IMR-90 (cell line): ENCODE measurements at regions not wholly inside any gene's neighbourhood (a gene's known extent, or its start where the extent isn't known, plus 50 kb on each side); places are given as distances from the start of the nearest gene placed in this dataset.

Experiments used
- CHD1 ChIP-seq: IDR thresholded peaks from 2 replicates; pipeline ENCODE4 v1.6.1; 2012; ENCODE audit warnings: low read depth, low read length, improper control_type of control experiment
- MAFK ChIP-seq: IDR thresholded peaks from 2 replicates; pipeline ENCODE4 v1.6.1; 2012; ENCODE audit warnings: low read depth, low read length, improper control_type of control experiment
- MXI1 ChIP-seq: IDR thresholded peaks from 2 replicates; pipeline ENCODE4 v1.6.1; 2012; ENCODE audit warnings: low read depth, mild to moderate bottlenecking, low read length, moderate library complexity, borderline replicate concordance
- NFE2L2 ChIP-seq: fragments of 150-350 bp; IDR thresholded peaks from 2 replicates; pipeline ENCODE4 v1.6.1; 2016; ENCODE audit warnings: low read depth, mild to moderate bottlenecking, low read length
- POLR2A ChIP-seq: IDR thresholded peaks from 2 replicates; pipeline ENCODE4 v1.6.1; 2012; ENCODE audit warnings: mild to moderate bottlenecking, low read depth, low read length
- RAD21 ChIP-seq: IDR thresholded peaks from 2 replicates; pipeline ENCODE4 v1.6.1; 2012; ENCODE audit warnings: low read length, improper control_type of control experiment
- RCOR1 ChIP-seq: IDR thresholded peaks from 2 replicates; pipeline ENCODE4 v1.6.1; 2012; ENCODE audit warnings: mild to moderate bottlenecking, low read length, improper control_type of control experiment; ENCODE audit not compliant: insufficient replicate concordance
- RFX5 ChIP-seq: IDR thresholded peaks from 2 replicates; pipeline ENCODE4 v1.8.0; 2012; ENCODE audit warnings: low read depth, mild to moderate bottlenecking, low read length, moderate library complexity
- SMC3 ChIP-seq: fragments of 150-350 bp; IDR thresholded peaks from 2 replicates; pipeline ENCODE4 v1.6.1; 2016; ENCODE audit warnings: low read depth, mild to moderate bottlenecking, antibody characterized with exemption, low read length, moderate library complexity
- TF ChIP-seq, protein P1 (sequence below): conservative IDR thresholded peaks from 2 replicates; pipeline ENCODE4 v1.5.1; 2012; ENCODE audit warnings: mild to moderate bottlenecking, low read depth, low read length, improper control_type of control experiment
- TF ChIP-seq, protein P2 (sequence below): fragments of 150-350 bp; IDR thresholded peaks from 2 replicates; pipeline ENCODE4 v1.6.1; 2016; ENCODE audit warnings: low read depth, mild to moderate bottlenecking, low read length, moderate library complexity, borderline replicate concordance
- TF ChIP-seq, protein P3 (sequence below): fragments of 150-350 bp; IDR thresholded peaks from 2 replicates; pipeline ENCODE4 v1.6.1; 2017; ENCODE audit warnings: mild to moderate bottlenecking, antibody characterized with exemption, low read length, low read depth

DNA sequence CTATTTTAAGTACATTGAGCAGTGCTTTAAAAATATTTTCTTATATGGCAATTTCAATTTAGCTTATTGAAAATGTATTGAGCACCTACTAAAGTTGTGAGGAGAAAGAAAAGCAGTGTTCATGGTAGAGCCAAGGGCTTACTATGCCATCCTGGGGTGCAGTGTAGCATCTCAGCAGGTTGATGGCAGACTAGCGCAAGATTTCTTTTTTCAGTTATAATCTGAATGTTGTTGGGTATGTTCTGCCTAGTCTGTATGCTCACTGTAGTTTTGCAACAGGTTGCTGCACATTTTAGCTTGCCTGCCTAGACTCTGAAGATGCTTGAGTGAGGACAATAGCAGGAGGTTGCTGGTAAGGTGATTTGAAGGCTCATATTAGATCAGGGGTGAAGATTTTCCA lies 103.1 kb upstream of the UNC13C start:
- TF ChIP-seq POLR2A (no peak), RCOR1 (no peak), SMC3 (no peak), MAFK (no peak), RFX5 (no peak), NFE2L2 (no peak), RAD21 (no peak), MXI1 (no peak), CHD1 (no peak)
- TF ChIP-seq, protein P1, sequence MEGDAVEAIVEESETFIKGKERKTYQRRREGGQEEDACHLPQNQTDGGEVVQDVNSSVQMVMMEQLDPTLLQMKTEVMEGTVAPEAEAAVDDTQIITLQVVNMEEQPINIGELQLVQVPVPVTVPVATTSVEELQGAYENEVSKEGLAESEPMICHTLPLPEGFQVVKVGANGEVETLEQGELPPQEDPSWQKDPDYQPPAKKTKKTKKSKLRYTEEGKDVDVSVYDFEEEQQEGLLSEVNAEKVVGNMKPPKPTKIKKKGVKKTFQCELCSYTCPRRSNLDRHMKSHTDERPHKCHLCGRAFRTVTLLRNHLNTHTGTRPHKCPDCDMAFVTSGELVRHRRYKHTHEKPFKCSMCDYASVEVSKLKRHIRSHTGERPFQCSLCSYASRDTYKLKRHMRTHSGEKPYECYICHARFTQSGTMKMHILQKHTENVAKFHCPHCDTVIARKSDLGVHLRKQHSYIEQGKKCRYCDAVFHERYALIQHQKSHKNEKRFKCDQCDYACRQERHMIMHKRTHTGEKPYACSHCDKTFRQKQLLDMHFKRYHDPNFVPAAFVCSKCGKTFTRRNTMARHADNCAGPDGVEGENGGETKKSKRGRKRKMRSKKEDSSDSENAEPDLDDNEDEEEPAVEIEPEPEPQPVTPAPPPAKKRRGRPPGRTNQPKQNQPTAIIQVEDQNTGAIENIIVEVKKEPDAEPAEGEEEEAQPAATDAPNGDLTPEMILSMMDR, result no peak
- TF ChIP-seq, protein P2, sequence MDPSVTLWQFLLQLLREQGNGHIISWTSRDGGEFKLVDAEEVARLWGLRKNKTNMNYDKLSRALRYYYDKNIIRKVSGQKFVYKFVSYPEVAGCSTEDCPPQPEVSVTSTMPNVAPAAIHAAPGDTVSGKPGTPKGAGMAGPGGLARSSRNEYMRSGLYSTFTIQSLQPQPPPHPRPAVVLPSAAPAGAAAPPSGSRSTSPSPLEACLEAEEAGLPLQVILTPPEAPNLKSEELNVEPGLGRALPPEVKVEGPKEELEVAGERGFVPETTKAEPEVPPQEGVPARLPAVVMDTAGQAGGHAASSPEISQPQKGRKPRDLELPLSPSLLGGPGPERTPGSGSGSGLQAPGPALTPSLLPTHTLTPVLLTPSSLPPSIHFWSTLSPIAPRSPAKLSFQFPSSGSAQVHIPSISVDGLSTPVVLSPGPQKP, result no peak
- TF ChIP-seq, protein P3, sequence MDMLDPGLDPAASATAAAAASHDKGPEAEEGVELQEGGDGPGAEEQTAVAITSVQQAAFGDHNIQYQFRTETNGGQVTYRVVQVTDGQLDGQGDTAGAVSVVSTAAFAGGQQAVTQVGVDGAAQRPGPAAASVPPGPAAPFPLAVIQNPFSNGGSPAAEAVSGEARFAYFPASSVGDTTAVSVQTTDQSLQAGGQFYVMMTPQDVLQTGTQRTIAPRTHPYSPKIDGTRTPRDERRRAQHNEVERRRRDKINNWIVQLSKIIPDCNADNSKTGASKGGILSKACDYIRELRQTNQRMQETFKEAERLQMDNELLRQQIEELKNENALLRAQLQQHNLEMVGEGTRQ, result no peak
